Inferior parietal cortex (tissue), 1 donor: ENCODE measurements at regions not wholly inside any gene's neighbourhood (a gene's known extent, or its start where the extent isn't known, plus 50 kb on each side); places are given as distances from the start of the nearest gene placed in this dataset.
"Not testable (repeated sequence)": the region's sequence is repeated elsewhere in the genome, so short reads cannot be mapped to it uniquely, and the experiment has no call there.

Experiments
- DNase-seq: peaks from one replicate; pipeline ENCODE4 v3.0.0-alpha.2; 2016; ENCODE audit errors: extremely low spot score

DNA sequence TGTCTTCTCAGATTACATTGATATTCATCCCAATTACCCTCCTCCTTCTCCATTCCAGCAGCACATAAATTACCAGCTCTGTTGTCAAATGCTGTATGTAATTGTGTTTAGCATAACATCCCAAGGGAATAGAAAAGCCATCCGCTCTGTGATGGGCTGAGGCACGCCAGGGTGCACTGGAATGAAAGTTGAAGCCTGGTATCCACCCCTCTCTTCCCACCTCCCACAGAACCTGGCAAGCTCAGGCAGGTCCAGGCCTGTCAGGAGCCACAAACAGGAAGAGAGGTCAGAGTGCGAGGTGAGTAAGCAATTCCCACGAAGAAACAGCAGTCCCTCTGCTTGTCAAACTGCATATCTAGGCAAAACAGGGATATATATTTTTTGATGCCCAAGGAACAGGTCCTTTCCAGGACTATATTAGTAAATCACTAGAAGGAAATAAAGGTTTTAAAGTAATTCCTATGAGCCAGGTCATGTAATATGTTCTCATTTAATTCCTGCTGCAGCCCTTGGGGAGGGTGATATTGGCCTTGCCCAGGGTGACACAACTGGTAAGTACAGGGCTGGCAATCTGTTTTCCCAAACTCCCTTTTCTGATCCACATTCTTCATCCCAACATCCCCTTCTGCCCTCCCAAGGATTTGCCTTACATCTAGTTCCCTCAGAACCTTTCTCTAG lies 155.6 kb upstream of the GHITM start:
- no peak for DNase-seq

- no peak for DNase-seq
Measured at GRCh38 chr10:83984256-83984640, 155.1 kb upstream of the GHITM start.

- DNase-seq = no peak
Measured at GRCh38 chr10:83986800-83987199, 152.5 kb upstream of the GHITM start.

DNA sequence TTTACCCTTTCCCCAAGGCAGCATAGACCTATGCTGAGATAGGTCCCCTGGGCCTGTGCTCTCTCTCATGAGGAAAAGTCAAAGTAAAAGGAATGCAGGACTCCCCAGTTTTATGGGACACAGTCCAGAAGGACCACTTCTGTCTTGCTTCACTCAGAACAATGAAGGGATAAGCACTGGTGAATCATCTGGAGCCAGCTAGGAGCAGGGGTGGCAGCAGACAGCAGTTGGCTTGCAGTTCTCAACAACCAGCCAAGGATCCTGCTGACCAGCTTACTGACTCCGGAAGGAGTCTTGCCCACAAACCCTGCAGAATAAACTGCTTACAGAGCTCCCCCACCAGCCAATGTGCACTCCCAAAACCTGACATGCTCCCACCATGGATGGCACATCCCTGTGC lies 152.1 kb upstream of the GHITM start:
- no peak for DNase-seq

DNA sequence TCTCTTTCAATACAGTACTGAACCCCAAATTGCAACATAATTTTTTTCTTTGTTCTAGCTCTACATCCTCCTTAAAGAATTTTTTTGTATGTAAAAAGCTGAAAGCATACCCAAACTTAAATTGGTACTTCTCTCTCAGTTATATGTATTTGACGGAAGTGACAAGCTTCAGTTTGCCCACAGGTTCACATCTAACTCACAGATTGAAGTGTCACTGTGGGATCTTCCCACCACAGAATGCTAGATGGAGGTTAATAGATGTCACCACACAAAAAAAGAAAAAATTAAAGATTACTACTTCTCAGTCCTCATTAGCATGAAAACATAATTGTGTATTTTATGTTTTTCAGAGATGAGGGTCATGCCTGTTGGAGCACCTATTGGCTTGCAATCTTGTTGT lies 150.9 kb upstream of the GHITM start:
- DNase-seq = no peak

DNA sequence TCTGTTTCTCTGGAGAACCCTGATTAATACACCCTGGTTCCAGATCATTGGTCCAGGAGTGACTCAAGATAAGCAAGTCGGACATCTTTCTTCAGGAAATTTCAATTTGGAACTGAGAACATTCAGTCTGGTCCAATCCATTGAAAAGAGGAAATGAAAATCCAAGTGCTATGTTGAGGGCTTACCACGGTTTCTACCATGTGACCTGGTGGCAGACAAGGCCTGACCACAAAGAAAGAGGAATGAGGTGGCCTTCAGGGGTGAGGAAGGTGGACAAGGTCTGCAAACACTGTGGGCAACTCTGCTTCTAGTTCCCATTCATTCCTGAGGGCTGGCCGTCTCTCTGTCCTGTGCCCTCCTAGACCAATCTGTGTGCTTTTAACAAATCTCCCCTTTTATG lies 149.2 kb upstream of the GHITM start:
- no peak for DNase-seq

- DNase-seq = no peak
Measured at GRCh38 chr10:83991986-83992753, 147.1 kb upstream of the GHITM start.

DNA sequence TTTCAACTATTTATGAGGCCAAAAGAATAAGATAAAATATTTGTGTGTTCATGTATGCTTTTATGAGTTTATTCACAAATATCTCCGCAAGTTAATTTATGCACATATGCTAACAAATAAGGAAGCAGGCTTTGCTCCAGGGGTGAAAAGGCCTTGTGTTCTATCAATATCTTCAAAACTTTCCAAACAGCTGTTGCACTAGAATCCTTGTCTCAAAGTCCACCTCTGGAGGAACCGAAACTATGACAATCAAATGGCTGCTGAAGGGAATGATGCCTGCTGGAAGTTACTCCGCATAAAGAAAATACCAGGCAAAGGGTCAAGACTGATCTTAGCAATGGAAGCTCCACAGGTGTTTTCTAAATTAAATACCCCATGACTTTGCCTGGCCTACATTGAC lies 145.0 kb upstream of the GHITM start:
- no peak for DNase-seq

- DNase-seq = no peak
Measured at GRCh38 chr10:83995738-83996331, 143.5 kb upstream of the GHITM start.

GRCh38 chr10:84004221-84004620 lies 135.1 kb upstream of the GHITM start:
- DNase-seq = no peak

DNA sequence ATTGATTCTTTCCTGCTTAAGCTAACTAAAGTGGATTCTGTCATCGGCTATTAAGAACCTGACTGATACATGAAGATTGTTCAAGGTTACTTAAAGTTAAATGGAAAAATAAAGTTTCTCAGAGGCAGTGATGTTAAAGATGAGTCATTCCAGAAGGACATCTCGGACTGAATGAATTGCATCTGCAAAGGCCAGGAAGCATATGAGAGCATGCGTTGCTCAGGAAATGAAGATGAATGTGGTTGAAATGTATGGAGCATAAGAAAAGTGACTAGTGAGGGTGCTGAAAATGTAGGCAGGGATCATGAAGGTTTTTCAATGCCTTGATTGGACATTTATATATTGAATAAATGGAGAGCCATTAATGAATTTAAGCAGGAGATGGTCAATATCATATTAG lies 133.9 kb upstream of the GHITM start:
- no peak for DNase-seq

- DNase-seq = no peak
Measured at GRCh38 chr10:84007482-84007881, 131.8 kb upstream of the GHITM start.

DNA sequence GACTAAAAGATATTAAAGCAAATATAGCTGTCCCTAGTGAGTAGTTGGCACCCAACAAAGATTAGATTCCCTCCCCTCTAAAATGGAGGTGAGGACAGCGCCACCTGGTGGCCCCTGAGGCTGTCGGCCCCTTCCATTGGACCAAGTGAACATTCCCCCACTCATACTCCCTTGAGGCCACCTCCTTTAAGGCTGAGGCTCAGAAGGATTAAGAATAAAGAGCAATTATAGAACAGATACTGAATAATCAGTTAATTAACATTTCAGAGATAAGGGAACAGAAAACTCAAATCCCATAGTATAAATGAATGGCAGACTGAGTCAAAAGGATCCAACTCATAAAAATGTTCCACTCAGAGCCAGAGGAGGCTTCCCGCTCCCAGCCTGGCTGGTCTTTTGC lies 130.4 kb upstream of the GHITM start:
- DNase-seq = no peak

GRCh38 chr10:84012431-84012830 lies 126.9 kb upstream of the GHITM start:
- no peak for DNase-seq

GRCh38 chr10:84012831-84013458 lies 126.4 kb upstream of the GHITM start:
- no peak for DNase-seq

GRCh38 chr10:84015877-84016595 lies 123.3 kb upstream of the GHITM start:
- no peak for DNase-seq

DNA sequence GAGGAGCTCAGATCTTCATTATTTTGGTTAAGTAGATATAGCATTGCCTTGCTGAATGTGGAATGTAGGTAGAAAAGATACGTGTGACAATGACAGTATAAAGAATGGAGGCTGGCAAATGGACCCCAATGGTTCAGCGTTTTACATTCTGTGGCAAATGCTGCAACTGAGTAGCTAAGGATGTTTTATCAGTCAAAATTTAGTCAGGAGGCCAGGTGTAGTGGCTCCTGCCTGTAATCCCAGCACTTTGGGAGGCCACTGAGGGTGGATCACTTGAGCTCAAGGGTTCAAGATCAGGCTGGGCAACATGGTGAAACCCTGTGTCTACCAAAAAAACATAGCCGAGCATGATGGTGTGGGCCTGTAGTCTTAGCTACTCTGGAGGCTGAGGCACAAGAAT lies 120.5 kb upstream of the GHITM start:
- DNase-seq = no peak

GRCh38 chr10:84019854-84020458 lies 119.4 kb upstream of the GHITM start:
- DNase-seq = not testable (repeated sequence)

DNA sequence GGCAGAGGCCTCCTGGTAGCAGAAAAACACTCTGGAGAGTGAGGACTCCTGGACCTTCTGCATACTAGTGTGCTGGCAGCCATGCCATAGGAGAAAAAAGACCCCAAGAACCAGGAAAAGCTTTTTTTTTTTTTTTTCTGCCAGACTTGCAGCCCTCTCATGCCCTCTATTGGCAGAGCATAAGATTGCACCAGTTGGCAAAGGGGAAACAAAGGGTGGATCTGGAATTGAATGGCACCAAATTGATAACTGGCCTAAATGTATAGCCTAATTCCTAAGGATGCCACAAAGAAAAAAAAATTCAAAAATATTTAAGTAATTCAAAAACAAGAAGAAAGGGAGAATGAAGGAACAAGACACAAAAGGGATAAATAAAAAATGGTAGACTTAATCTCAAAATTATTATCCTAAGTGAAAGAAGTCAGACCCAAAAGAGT lies 112.5 kb upstream of the GHITM start:
- DNase-seq = no peak

- no peak for DNase-seq
Measured at GRCh38 chr10:84029840-84030239, 109.5 kb upstream of the GHITM start.

DNA sequence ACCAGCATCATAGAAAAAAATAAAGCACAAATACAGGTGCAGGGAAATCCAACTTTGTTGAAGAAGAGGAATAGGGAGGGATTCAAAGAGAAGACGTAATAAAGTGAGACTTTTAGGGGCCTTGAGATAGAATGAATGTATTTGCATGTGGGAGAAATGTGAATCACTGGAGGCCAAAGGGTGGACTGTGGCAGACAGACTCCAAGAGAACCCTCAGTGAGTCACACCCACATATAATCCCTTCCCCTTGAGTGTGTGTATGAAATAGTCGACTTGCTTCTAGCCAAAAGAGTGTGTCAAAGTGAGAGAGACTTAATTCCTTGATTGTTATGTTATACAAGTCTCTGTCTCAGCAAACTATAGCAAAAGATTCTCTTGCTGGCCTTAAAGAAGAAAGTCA lies 101.3 kb upstream of the GHITM start:
- DNase-seq = no peak

GRCh38 chr10:84039957-84040356 lies 99.4 kb upstream of the GHITM start:
- no peak for DNase-seq
